ENCODE measurements at regions not wholly inside any gene's neighbourhood (a gene's known extent, or its start where the extent isn't known, plus 50 kb on each side); places are given as distances from the start of the nearest gene placed in this dataset.

DNA sequence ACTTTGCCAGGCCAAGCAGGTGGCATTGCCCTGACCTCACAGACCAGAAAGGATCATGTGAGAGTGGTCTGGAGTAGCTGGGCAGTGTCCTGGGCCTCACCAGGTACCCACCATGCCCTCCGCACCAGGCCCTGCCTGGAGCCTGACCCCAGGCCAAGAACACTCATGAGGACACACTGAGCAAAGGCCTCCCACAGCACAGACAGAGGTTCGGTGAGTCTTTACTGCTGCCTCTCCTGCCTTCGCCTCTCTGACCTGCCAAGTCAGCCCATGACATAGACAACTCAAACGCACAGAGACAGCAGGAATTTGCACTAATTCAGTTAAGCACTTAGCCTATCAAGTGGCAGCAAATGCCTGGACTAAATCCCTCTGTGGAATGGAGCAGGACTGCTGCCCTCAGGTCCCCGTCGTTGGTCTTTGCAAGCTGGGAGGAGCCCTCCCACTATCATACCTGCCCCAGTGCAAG is 62.5 kb downstream of the RHOB start:
- TF ChIP-seq POLR2A (IDR thresholded peaks at IDR 0.05; ENCODE audit: control extremely low read depth in 1 of 2, low read depth in 2 of 2, low read length in 2 of 2), result no peak
- TF ChIP-seq ASH2L (IDR thresholded peaks at IDR 0.05; ENCODE audit: low read length), result no peak
- no peak for TF ChIP-seq CEBPB (IDR thresholded peaks at IDR 0.05; ENCODE audit: low read depth, low read length)
- TF ChIP-seq TEAD4 (IDR thresholded peaks at IDR 0.05; ENCODE audit: low read depth, low read length), result no peak
- no peak for TF ChIP-seq JUN (IDR thresholded peaks at IDR 0.05; ENCODE audit: low read depth, low read length)
- TF ChIP-seq SP2 (IDR thresholded peaks at IDR 0.05; ENCODE audit: low read length), result no peak
- TF ChIP-seq, protein P1, sequence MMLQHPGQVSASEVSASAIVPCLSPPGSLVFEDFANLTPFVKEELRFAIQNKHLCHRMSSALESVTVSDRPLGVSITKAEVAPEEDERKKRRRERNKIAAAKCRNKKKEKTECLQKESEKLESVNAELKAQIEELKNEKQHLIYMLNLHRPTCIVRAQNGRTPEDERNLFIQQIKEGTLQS (IDR thresholded peaks at IDR 0.05; ENCODE audit: insufficient read depth, low read depth, low read length), result no peak
- no peak for TF ChIP-seq EZH2 (IDR thresholded peaks at IDR 0.05; ENCODE audit: low read depth, low read length, severe bottlenecking)
